A549 (cell line): ENCODE measurements at regions not wholly inside any gene's neighbourhood (a gene's known extent, or its start where the extent isn't known, plus 50 kb on each side); places are given as distances from the start of the nearest gene placed in this dataset.

Source experiments
- ATAC-seq, 2 experiments: fragments of 200-7000 bp in 1 of 2; fragments of >200 bp in 1 of 2; cut with Nextera tagmentation in 1 of 2; cut with Tn5 transposase in 1 of 2; 3 replicates each; pipeline versions ENCODE4 v1.8.0 to v1.9.1; 2018 to 2020; ENCODE audit warnings: mild to moderate bottlenecking in 1 of 2, moderate library complexity in 1 of 2
- CTCF ChIA-PET: fragments of 300-600 bp; sonication (Branson Sonifier 250); formaldehyde crosslinking; extraction: SDS; loops from one replicate; lab custom pipeline; 2021; ENCODE audit warnings: antibody characterized with exemption, inconsistent platforms; lab: Yijun Ruan, JAX
- POLR2A ChIA-PET: fragments of 350-600 bp; formaldehyde crosslinking; extraction: SDS; loops from one replicate; lab custom pipeline; 2021; ENCODE audit warnings: antibody characterized with exemption, inconsistent platforms; lab: Yijun Ruan, JAX
- DNase-seq, 2 experiments: peaks; one replicate each; pipeline versions ENCODE4 v3.0.0 to v3.0.0-alpha.2; 2011 to 2016; ENCODE audit warnings: low read depth in 1 of 2, low spot score in 1 of 2
- FAIRE-seq: peaks from 2 replicates; lab custom pipeline; 2011; peaks lifted over from hg19 to GRCh38; lab: Jason Lieb, UNC
- H3K27ac ChIP-seq, 2 experiments: fragments of >200 bp; sonication (Bioruptor Twin); formaldehyde crosslinking; 3 replicates each; pipeline ENCODE4 v1.5.1; 2016 to 2017
- H3K4me1 ChIP-seq: fragments of >200 bp; sonication (Bioruptor Twin); formaldehyde crosslinking; 3 replicates; pipeline ENCODE4 v1.6.1; 2016
- H3K4me2 ChIP-seq: fragments of >200 bp; sonication (Bioruptor Twin); formaldehyde crosslinking; 3 replicates; pipeline ENCODE4 v1.6.1; 2016
- H3K4me3 ChIP-seq: fragments of >200 bp; sonication (Bioruptor Twin); formaldehyde crosslinking; 3 replicates; pipeline ENCODE4 v1.5.1; 2016
- H3K9me3 ChIP-seq: fragments of >200 bp; sonication (Bioruptor Twin); formaldehyde crosslinking; 3 replicates; pipeline ENCODE4 v1.6.1; 2016
- BHLHE40 ChIP-seq: IDR thresholded peaks from 2 replicates; pipeline ENCODE4 v1.6.1; 2012; ENCODE audit warnings: low read depth, low read length, inconsistent platforms
- EHF ChIP-seq: fragments of 250-450 bp; sonication (Bioruptor Pico); IDR thresholded peaks from 2 replicates; pipeline ENCODE4 v1.5.0; 2020; ENCODE audit warnings: mild to moderate bottlenecking
- EHMT2 ChIP-seq: fragments of 200-600 bp; sonication (generic); IDR thresholded peaks from 2 replicates; pipeline ENCODE4 v1.6.1; 2016; ENCODE audit warnings: antibody characterized with exemption, low read depth, mild to moderate bottlenecking, moderate library complexity
- HOXA7 ChIP-seq: fragments of 250-450 bp; sonication (Bioruptor Pico); IDR thresholded peaks from 2 replicates; pipeline ENCODE4 v1.5.0; 2020; ENCODE audit warnings: mild to moderate bottlenecking, moderate library complexity
- NPAS2 ChIP-seq: fragments of 250-450 bp; sonication (Bioruptor Pico); IDR thresholded peaks from 2 replicates; pipeline ENCODE4 v1.8.0; 2022; ENCODE audit warnings: mild to moderate bottlenecking, moderate library complexity, borderline replicate concordance
- NR3C1 ChIP-seq: fragments of >200 bp; sonication (Bioruptor Twin); formaldehyde crosslinking; IDR thresholded peaks from 3 replicates; pipeline ENCODE4 v1.6.1; 2017
- PHF8 ChIP-seq: fragments of 200-600 bp; sonication (generic); IDR thresholded peaks from 2 replicates; pipeline ENCODE4 v1.6.1; 2016; ENCODE audit warnings: low read depth, mild to moderate bottlenecking, antibody characterized with exemption, moderate library complexity, borderline replicate concordance
- POLR2AphosphoS2 ChIP-seq: conservative IDR thresholded peaks from 2 replicates; pipeline ENCODE4 v1.6.1; 2012; ENCODE audit warnings: low read length, improper control_type of control experiment, inconsistent platforms
- RNF2 ChIP-seq: fragments of 200-600 bp; sonication (generic); IDR thresholded peaks from 2 replicates; pipeline ENCODE4 v1.6.1; 2016; ENCODE audit warnings: low read depth, mild to moderate bottlenecking, antibody characterized with exemption, moderate library complexity, borderline replicate concordance
- ZSCAN20 ChIP-seq: fragments of 250-450 bp; sonication (Bioruptor Pico); IDR thresholded peaks from 2 replicates; pipeline ENCODE4 v1.8.0; 2022; ENCODE audit warnings: mild to moderate bottlenecking, moderate library complexity
- WGBS: methylation state at CpG from one replicate; pipeline ENCODE4 v1.1.6; 2017; ENCODE audit errors: missing lambda C conversion rate; 5-methylcytosine and 5-hydroxymethylcytosine counted together
- TF ChIP-seq, protein P1 (sequence below): fragments of 450-650 bp; IDR thresholded peaks from 2 replicates; pipeline ENCODE4 v1.6.1; 2014; ENCODE audit warnings: antibody characterized with exemption
- TF ChIP-seq, protein P2 (sequence below): fragments of 250-450 bp; sonication (Bioruptor Pico); IDR thresholded peaks from 2 replicates; pipeline ENCODE4 v1.5.0; 2021; ENCODE audit warnings: mild to moderate bottlenecking, moderate library complexity, borderline replicate concordance

DNA sequence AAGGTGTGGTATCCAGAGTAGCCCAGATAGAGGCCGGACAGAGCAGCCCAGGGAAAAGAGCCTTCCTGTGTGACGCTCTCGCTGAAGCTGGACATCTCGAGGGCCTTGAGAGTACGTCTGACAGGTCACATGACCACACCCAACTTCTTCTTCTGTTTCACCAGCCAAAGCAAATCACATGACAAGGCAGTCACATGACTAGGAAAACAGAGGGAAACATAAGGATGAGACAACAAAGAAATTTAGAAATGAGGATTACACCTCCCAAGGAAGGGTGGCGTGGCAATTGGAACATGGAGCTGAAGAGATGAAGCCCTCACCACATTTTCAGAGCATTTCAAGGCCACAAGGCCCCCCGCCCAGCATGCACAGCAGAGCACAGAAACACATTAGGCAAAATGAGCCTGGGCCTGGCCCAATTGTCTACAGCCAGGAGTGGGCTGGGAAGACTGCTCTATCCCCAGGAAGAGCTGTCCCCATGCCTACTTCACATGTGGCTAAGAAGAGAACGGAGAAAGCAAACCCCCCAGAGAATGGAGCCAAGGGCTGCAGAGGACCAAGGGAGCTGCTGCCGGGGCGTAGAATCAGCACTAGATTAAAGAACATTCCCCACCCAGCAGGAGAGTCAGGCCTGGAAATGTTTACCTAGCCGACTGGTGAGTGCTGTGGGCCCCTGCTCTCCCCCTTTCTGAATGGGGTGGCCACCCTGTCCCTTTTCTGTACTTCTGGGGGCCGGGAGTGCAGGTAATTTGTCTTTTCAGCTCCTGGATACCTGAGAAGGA, 305.1 kb downstream of the NPHP4 start:
- DNase-seq (peak in 1 of 2 experiments; percentile 8), FAIRE-seq (no peak), ATAC-seq (no peak)
- CTCF ChIA-PET, result no interaction called here
- Histone ChIP-seq H3K4me3 (no peak overlapping the region), H3K27ac (no peak overlapping the region), H3K4me2 (no peak overlapping the region), H3K4me1 (no peaks in the 10 kb centered on the region), H3K9me3 (no peaks in the 10 kb centered on the region)
- 44% methylated on average over 12 of the region's 12 CpGs for WGBS
- no peak for TF ChIP-seq ZSCAN20 (CRISPR knock-in tag)
- TF ChIP-seq NR3C1, result no peak
- no peak for TF ChIP-seq EHMT2
- TF ChIP-seq PHF8, result no peak
- TF ChIP-seq, protein P1, sequence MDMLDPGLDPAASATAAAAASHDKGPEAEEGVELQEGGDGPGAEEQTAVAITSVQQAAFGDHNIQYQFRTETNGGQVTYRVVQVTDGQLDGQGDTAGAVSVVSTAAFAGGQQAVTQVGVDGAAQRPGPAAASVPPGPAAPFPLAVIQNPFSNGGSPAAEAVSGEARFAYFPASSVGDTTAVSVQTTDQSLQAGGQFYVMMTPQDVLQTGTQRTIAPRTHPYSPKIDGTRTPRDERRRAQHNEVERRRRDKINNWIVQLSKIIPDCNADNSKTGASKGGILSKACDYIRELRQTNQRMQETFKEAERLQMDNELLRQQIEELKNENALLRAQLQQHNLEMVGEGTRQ, result peak; percentile 68
- no peak for TF ChIP-seq NPAS2
- TF ChIP-seq POLR2AphosphoS2, result no peak
- POLR2A ChIA-PET, result no interaction called here

DNA sequence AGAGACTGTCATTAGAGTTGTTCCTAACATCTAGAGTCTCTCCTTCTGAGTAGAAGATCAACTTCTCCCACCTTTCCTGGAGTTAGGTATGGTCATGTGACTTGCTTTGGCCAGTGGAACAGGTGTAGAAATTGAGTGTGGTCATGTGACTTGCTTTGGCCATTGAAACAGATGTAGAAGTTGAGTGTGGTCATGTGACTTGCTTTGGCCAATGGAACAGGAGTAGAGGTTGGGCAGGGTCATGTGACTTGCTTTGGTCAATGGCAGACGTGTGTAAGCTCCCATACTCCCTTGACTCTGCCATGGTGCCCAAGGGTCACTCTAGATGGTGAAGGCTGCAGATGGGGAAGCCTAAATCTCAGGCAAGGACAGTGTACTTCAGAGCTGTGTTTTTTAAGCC, 306.0 kb downstream of the NPHP4 start:
- no peak for FAIRE-seq
- 13% methylated on average over 1 of the region's 1 CpG for WGBS

DNA sequence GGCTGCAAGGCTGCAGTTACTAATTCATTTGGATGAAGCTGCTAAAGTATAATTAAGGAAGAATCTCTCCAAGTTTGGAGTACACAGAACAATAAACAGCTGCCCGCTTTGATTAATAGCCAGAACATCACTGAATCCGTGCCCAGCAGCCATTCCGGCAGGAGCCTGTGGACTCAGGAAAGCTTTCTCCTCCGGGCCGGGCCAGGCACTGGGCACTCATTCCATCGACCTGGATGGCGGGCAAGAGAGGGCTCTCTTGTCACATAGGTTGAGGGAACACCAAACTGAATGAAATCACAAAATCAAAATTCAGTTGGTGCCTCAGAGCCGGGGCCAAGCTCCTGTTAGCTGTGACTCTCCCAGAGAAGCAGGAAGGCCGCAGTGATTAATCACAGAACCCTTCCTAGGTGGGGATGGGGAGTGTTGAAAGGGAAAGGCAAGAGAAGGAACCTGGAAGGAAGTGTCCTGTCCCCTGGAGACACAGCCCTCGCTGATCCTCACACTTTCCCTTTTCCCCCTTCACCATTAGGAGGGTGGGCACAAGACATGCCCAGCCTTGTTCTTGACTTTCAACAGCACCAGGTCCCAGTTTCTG, 306.7 kb downstream of the NPHP4 start:
- POLR2A ChIA-PET, result no interaction called here
- CTCF ChIA-PET, result no interaction called here
- H3K9me3 ChIP-seq, result no peaks in the 10 kb centered on the region
- H3K27ac ChIP-seq, result no peak overlapping the region
- ATAC-seq (no peak), FAIRE-seq (no peak), DNase-seq (no peak)
- 37% methylated on average over 9 of the region's 10 CpGs for WGBS
- no peaks in the 10 kb centered on the region for H3K4me1 ChIP-seq
- H3K4me3 ChIP-seq, result no peak overlapping the region
- no peak overlapping the region for H3K4me2 ChIP-seq
- TF ChIP-seq RNF2 (no peak), EHF (no peak), BHLHE40 (no peak), ZSCAN20 (CRISPR knock-in tag) (no peak)
- TF ChIP-seq, protein P2, sequence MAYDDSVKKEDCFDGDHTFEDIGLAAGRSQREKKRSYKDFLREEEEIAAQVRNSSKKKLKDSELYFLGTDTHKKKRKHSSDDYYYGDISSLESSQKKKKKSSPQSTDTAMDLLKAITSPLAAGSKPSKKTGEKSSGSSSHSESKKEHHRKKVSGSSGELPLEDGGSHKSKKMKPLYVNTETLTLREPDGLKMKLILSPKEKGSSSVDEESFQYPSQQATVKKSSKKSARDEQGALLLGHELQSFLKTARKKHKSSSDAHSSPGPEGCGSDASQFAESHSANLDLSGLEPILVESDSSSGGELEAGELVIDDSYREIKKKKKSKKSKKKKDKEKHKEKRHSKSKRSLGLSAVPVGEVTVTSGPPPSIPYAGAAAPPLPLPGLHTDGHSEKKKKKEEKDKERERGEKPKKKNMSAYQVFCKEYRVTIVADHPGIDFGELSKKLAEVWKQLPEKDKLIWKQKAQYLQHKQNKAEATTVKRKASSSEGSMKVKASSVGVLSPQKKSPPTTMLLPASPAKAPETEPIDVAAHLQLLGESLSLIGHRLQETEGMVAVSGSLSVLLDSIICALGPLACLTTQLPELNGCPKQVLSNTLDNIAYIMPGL (CRISPR knock-in tag), result no peak

More for the DNA sequence above, 306.0 kb downstream of the NPHP4 start:
- no peak for ATAC-seq
- no peak overlapping the region for H3K4me3 ChIP-seq
- no peak for TF ChIP-seq HOXA7 (CRISPR knock-in tag)
- TF ChIP-seq, protein P1, result peak; percentile 89
- TF ChIP-seq, all 56 proteins: peak for 1
- ChIA-PET CTCF (no interaction called here), POLR2A (no interaction called here)
- no peaks in the 10 kb centered on the region for H3K4me1 ChIP-seq
- peak in 1 of 2 experiments; percentile 16 for DNase-seq
- H3K9me3 ChIP-seq, result no peaks in the 10 kb centered on the region
- H3K4me2 ChIP-seq, result no peak overlapping the region
- no peak overlapping the region for H3K27ac ChIP-seq

DNA sequence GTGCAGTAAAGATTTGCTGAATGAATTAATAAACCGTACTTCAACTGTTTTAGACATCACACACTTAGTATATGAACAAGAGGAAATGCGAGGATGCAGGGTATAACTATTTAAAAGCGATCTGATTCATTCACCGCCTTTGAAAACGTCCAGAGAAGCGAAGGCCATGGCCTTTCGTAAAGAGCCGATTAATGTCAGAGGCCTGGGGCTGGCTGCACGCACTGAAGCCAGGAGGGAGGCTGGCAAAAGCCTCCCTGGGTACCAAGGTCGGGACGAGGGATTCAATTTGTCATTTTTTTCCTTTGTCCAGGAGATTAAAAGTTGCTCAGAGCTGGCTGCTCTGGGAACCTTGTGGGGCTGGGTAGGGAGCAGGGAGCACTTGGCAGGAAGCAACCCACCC, 307.4 kb downstream of the NPHP4 start:
- ChIA-PET CTCF (interaction anchor here (0.9 kb wide), 1 partner anchor 61 kb away, joined by 4 read pairs; no protein-coding TSS in a partner anchor), POLR2A (no interaction called here)
- no peak for ATAC-seq
- Histone ChIP-seq H3K4me2 (no peak overlapping the region), H3K4me3 (no peak overlapping the region), H3K4me1 (no peaks in the 10 kb centered on the region), H3K9me3 (no peaks in the 10 kb centered on the region), H3K27ac (no peak overlapping the region)
- WGBS, result 16% methylated on average over 11 of the region's 11 CpGs
- no peak for FAIRE-seq
- DNase-seq, result no peak
- TF ChIP-seq, protein P2 (CRISPR knock-in tag), result no peak
